OCI-LY7 (cell line): ENCODE measurements at regions not wholly inside any gene's neighbourhood (a gene's known extent, or its start where the extent isn't known, plus 50 kb on each side); places are given as distances from the start of the nearest gene placed in this dataset.

ENCODE experiments used
- BruUV-seq: library from RNA; stranded (reverse); fragments of 400-500 nt; replicated peaks from 2 replicates; lab custom pipeline; 2021; lab: Mats Ljungman, UMichigan
- CTCF ChIA-PET: fragments of 300-600 bp; sonication (Branson Sonifier 250); formaldehyde crosslinking; loops from one replicate; lab custom pipeline; 2022; ENCODE audit warnings: antibody characterized with exemption; ENCODE audit not compliant: unreplicated experiment; lab: Charles Lee
- POLR2A ChIA-PET: fragments of 300-600 bp; sonication (Branson Sonifier 250); formaldehyde crosslinking; loops from one replicate; lab custom pipeline; 2022; ENCODE audit warnings: antibody characterized with exemption; lab: Charles Lee
- DNase-seq: peaks from one replicate; pipeline ENCODE4 v3.0.0-alpha.2; 2015; ENCODE audit warnings: low spot score
- H2AFZ ChIP-seq: fragments of 200-600 bp; sonication (generic), shearing (Covaris generic); 2 replicates; pipeline ENCODE4 v1.6.1; 2014; ENCODE audit warnings: mild to moderate bottlenecking, antibody characterized with exemption, low read length, moderate library complexity
- H3K27ac ChIP-seq: fragments of 200-600 bp; sonication (generic); 2 replicates; pipeline ENCODE4 v1.5.1; 2014; ENCODE audit warnings: mixed run types, low read depth, mild to moderate bottlenecking, moderate library complexity, low read length, inconsistent platforms; ENCODE audit not compliant: poor library complexity, severe bottlenecking
- H3K36me3 ChIP-seq: fragments of 200-600 bp; sonication (generic); 2 replicates; pipeline ENCODE4 v1.6.1; 2014; ENCODE audit warnings: mild to moderate bottlenecking, antibody characterized with exemption, low read length, moderate library complexity, mixed read lengths; ENCODE audit not compliant: insufficient read depth
- H3K4me1 ChIP-seq: fragments of 200-600 bp; sonication (generic); 2 replicates; pipeline ENCODE4 v1.5.1; 2014; ENCODE audit warnings: mild to moderate bottlenecking, low read length; ENCODE audit not compliant: insufficient read depth, poor library complexity, severe bottlenecking
- H3K4me2 ChIP-seq: fragments of 200-600 bp; sonication (generic); 2 replicates; pipeline ENCODE4 v1.6.1; 2014; ENCODE audit warnings: mild to moderate bottlenecking, low read length
- H3K4me3 ChIP-seq: fragments of 200-600 bp; sonication (generic); 2 replicates; pipeline ENCODE4 v1.5.1; 2014; ENCODE audit warnings: mild to moderate bottlenecking, low read depth, low read length; ENCODE audit not compliant: poor library complexity, severe bottlenecking
- H3K79me2 ChIP-seq: fragments of 200-600 bp; sonication (generic); 2 replicates; pipeline ENCODE4 v1.6.1; 2016; ENCODE audit warnings: low read depth, mild to moderate bottlenecking, low read length, moderate library complexity, mixed read lengths; ENCODE audit not compliant: insufficient read depth
- H3K9me2 ChIP-seq: fragments of 200-600 bp; sonication (generic); 2 replicates; pipeline ENCODE4 v1.6.1; 2016; ENCODE audit warnings: mild to moderate bottlenecking, low read length, mixed read lengths; ENCODE audit not compliant: insufficient read depth
- H3K9me3 ChIP-seq: fragments of 200-600 bp; sonication (generic); 2 replicates; pipeline ENCODE4 v1.6.1; 2014; ENCODE audit warnings: mild to moderate bottlenecking, mixed run types, low read length, mixed read lengths
- H4K20me1 ChIP-seq: fragments of 200-600 bp; sonication (generic); 2 replicates; pipeline ENCODE4 v1.6.1; 2014; ENCODE audit warnings: mild to moderate bottlenecking, antibody characterized with exemption, low read length, moderate library complexity, mixed read lengths; ENCODE audit not compliant: insufficient read depth
- CTCF ChIP-seq: fragments of 200-600 bp; sonication (generic); conservative IDR thresholded peaks from 2 replicates; pipeline ENCODE4 v1.5.1; 2014; ENCODE audit warnings: mild to moderate bottlenecking, antibody characterized with exemption, low read length, moderate library complexity, mixed read lengths
- EZH2phosphoT487 ChIP-seq: fragments of 200-600 bp; sonication (generic); IDR thresholded peaks from 2 replicates; pipeline ENCODE4 v1.6.1; 2018; ENCODE audit warnings: low read depth, borderline replicate concordance, mild to moderate bottlenecking, mixed run types, antibody characterized with exemption, low read length, moderate library complexity, mixed read lengths
- intact Hi-C: fragments of 100-400 bp; cut with micrococcal nuclease; formaldehyde crosslinking; loops from one replicate; pipeline ENCODE4 v1.10.0; 2022; ENCODE audit not compliant: unreplicated experiment

GRCh38 chr2:120926463-120927264, 191.0 kb downstream of the GLI2 start:
- Histone ChIP-seq H3K9me2 (no peaks in the 10 kb centered on the region), H3K36me3 (no peaks in the 10 kb centered on the region), H3K79me2 (no peaks in the 10 kb centered on the region), H2AFZ (no peak overlapping the region), H3K4me2 (no peak overlapping the region), H3K9me3 (no peaks in the 10 kb centered on the region), H3K27ac (no peak overlapping the region), H4K20me1 (no peaks in the 10 kb centered on the region), H3K4me1 (no peaks in the 10 kb centered on the region), H3K4me3 (no peak overlapping the region)
- no TSS peak for BruUV-seq
- CTCF ChIA-PET, result no interaction called here
- no peak for DNase-seq
- POLR2A ChIA-PET, result no interaction called here
- intact Hi-C loops, result no loop called here
- TF ChIP-seq CTCF, result no peak
- no peak for TF ChIP-seq EZH2phosphoT487

DNA sequence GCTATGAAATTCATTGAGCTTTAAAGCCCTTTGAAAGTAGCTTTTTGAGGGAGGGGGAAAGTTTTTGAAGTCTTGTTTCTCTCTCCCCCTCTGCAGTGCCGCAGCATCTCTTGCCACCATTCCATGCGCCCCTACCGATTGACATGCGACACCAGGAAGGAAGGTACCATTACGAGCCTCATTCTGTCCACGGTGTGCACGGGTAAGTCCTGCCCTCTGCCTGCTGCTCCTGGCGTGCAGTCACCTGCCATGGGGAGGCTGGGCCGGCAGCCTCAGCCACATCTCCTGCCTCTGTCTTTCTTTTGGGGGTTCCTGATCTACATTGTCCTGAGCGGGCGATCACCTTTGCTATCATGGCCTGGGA, 191.6 kb downstream of the GLI2 start:
- intact Hi-C loops, result no loop called here
- ChIA-PET CTCF (no interaction called here), POLR2A (interaction anchor here (0.7 kb wide), 1 partner anchor 15 kb away, joined by 3 read pairs; no protein-coding TSS in a partner anchor)
- H3K4me1 ChIP-seq, result no peaks in the 10 kb centered on the region
- H3K27ac ChIP-seq, result no peak overlapping the region
- H3K9me2 ChIP-seq, result no peaks in the 10 kb centered on the region
- no peak overlapping the region for H3K4me2 ChIP-seq
- TF ChIP-seq CTCF (no peak), EZH2phosphoT487 (no peak)
- H3K79me2 ChIP-seq, result no peaks in the 10 kb centered on the region
- no peaks in the 10 kb centered on the region for H3K9me3 ChIP-seq
- H2AFZ ChIP-seq, result no peak overlapping the region
- no peak overlapping the region for H3K4me3 ChIP-seq
- H3K36me3 ChIP-seq, result no peaks in the 10 kb centered on the region
- no peak for DNase-seq
- BruUV-seq, result no TSS peak
- H4K20me1 ChIP-seq, result no peaks in the 10 kb centered on the region

DNA sequence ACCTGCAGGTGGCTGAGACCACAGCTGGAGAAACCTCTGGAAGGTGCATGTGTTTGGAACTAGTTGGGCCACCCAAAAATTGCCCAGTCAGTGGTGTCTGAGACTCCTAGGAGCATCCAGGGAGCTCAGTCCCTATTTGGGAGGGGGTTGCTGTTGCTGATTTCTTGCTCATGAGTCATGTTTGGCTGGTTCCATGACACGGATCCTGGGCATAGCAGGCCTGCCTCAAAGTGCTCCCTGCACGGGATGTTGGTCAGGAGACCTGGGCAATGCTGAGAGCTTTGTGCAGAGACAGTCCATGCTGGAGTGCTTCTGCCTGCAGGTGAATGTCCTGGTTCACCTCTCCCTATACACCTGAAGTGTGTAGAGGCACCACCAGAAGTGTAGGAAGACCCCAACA, 194.2 kb downstream of the GLI2 start:
- ChIA-PET CTCF (no interaction called here), POLR2A (no interaction called here)
- Histone ChIP-seq H3K4me1 (no peaks in the 10 kb centered on the region), H3K27ac (no peak overlapping the region), H2AFZ (no peak overlapping the region), H3K9me2 (no peaks in the 10 kb centered on the region), H3K79me2 (no peaks in the 10 kb centered on the region), H3K4me3 (no peak overlapping the region), H3K36me3 (no peaks in the 10 kb centered on the region), H3K4me2 (no peak overlapping the region), H4K20me1 (no peaks in the 10 kb centered on the region), H3K9me3 (no peaks in the 10 kb centered on the region)
- TF ChIP-seq CTCF (no peak), EZH2phosphoT487 (no peak)
- no peak for DNase-seq
- no TSS peak for BruUV-seq
- intact Hi-C loops, result no loop called here
